GM12878 (cell line): ENCODE measurements at regions not wholly inside any gene's neighbourhood (a gene's known extent, or its start where the extent isn't known, plus 50 kb on each side); places are given as distances from the start of the nearest gene placed in this dataset.

Source experiments
- ATAC-seq: fragments of 200-7000 bp; cut with Tn5 transposase; 3 replicates; pipeline ENCODE4 v1.9.1; 2020; ENCODE audit warnings: mild to moderate bottlenecking, moderate library complexity
- BruUV-seq: library from RNA; stranded (reverse); fragments of 400-500 nt; replicated peaks from 2 replicates; lab custom pipeline; 2021; lab: Mats Ljungman, UMichigan
- CTCF ChIA-PET: fragments of 300-600 bp; sonication (Branson Sonifier 250); formaldehyde crosslinking; extraction: SDS; loops from one replicate; lab custom pipeline; 2021; ENCODE audit warnings: inconsistent platforms; lab: Yijun Ruan, JAX
- POLR2A ChIA-PET: fragments of 350-600 bp; formaldehyde crosslinking; extraction: SDS; loops from one replicate; lab custom pipeline; 2021; ENCODE audit warnings: inconsistent platforms; lab: Charles Lee
- RAD21 ChIA-PET: fragments of 300-600 bp; sonication (Branson Sonifier 250); formaldehyde crosslinking; loops from one replicate; lab custom pipeline; 2023; ENCODE audit warnings: antibody characterized with exemption; ENCODE audit not compliant: unreplicated experiment; lab: Charles Lee
- SMC1A ChIA-PET: fragments of 300-600 bp; sonication (Branson Sonifier 250); formaldehyde crosslinking; loops from one replicate; lab custom pipeline; 2023; ENCODE audit not compliant: unreplicated experiment, uncharacterized antibody; lab: Charles Lee
- DNase-seq: peaks from one replicate; pipeline ENCODE4 v3.0.0-alpha.2; 2011; ENCODE audit warnings: low read depth, low spot score
- FAIRE-seq: peaks from 3 replicates; lab custom pipeline; 2011; peaks lifted over from hg19 to GRCh38; lab: Jason Lieb, UNC
- H2AFZ ChIP-seq: 2 replicates; pipeline ENCODE4 v1.6.0; 2011; ENCODE audit warnings: low read depth, low read length, control low read depth; ENCODE audit not compliant: control insufficient read depth
- H3K27ac ChIP-seq: 2 replicates; pipeline ENCODE4 v1.5.1; 2011; ENCODE audit warnings: control low read depth; ENCODE audit not compliant: control insufficient read depth, insufficient read depth
- H3K27me3 ChIP-seq, 2 experiments: replicated peaks in 1 of 2; 2 replicates each; pipeline versions ENCODE4 v1.6.0 to v1.6.1; 2011; ENCODE audit warnings: low read length in 1 of 2; ENCODE audit not compliant: control insufficient read depth in 2 of 2, insufficient read depth in 2 of 2
- H3K36me3 ChIP-seq, 2 experiments: 2 replicates each; pipeline ENCODE4 v1.5.1; 2011; ENCODE audit warnings: low read length in 1 of 2; ENCODE audit not compliant: control insufficient read depth in 2 of 2, insufficient read depth in 2 of 2
- H3K4me1 ChIP-seq: 2 replicates; pipeline ENCODE4 v1.6.1; 2011; ENCODE audit warnings: mild to moderate bottlenecking, low read length, moderate library complexity, mixed read lengths; ENCODE audit not compliant: control insufficient read depth, insufficient read depth
- H3K4me2 ChIP-seq: 2 replicates; pipeline ENCODE4 v1.6.0; 2011; ENCODE audit warnings: control low read depth; ENCODE audit not compliant: control insufficient read depth, insufficient read depth
- H3K4me3 ChIP-seq: fragments of 200-600 bp; sonication (generic); 2 replicates; pipeline ENCODE4 v1.5.1; 2016
- H3K79me2 ChIP-seq: 2 replicates; pipeline ENCODE4 v1.6.0; 2011; ENCODE audit warnings: low read length; ENCODE audit not compliant: control insufficient read depth, insufficient read depth
- H3K9ac ChIP-seq: 2 replicates; pipeline ENCODE4 v1.8.0; 2011; ENCODE audit warnings: low read length, control low read depth, mixed read lengths; ENCODE audit not compliant: control insufficient read depth, insufficient read depth
- H3K9me3 ChIP-seq: replicated peaks from 3 replicates; pipeline ENCODE4 v1.5.1; 2011; ENCODE audit warnings: mild to moderate bottlenecking, low read length; ENCODE audit not compliant: control insufficient read depth, insufficient read depth
- H4K20me1 ChIP-seq: 2 replicates; pipeline ENCODE4 v1.6.0; 2011; ENCODE audit not compliant: control insufficient read depth, insufficient read depth
- BACH1 ChIP-seq: fragments of 450-650 bp; IDR thresholded peaks from 2 replicates; pipeline ENCODE4 v1.6.1; 2017; ENCODE audit warnings: mild to moderate bottlenecking, borderline replicate concordance
- ETV6 ChIP-seq, 2 experiments: fragments of 450-650 bp in 1 of 2; IDR thresholded peaks in 1 of 2; conservative IDR thresholded peaks in 1 of 2; 2 replicates each; pipeline ENCODE4 v1.6.1; 2014; ENCODE audit warnings: antibody characterized with exemption in 1 of 2, borderline replicate concordance in 1 of 2, low read depth in 1 of 2, mild to moderate bottlenecking in 1 of 2, moderate library complexity in 1 of 2
- JUND ChIP-seq: IDR thresholded peaks from 2 replicates; pipeline ENCODE4 v1.6.1; 2012; ENCODE audit warnings: low read depth, mild to moderate bottlenecking, low read length, improper control_type of control experiment, moderate library complexity
- RAD51 ChIP-seq: fragments of 450-650 bp; IDR thresholded peaks from 2 replicates; pipeline ENCODE4 v1.6.1; 2016; ENCODE audit warnings: moderate library complexity, mild to moderate bottlenecking, inconsistent platforms
- RELB ChIP-seq: fragments of 450-650 bp; IDR thresholded peaks from 2 replicates; pipeline ENCODE4 v1.6.1; 2017; ENCODE audit warnings: low read depth, mild to moderate bottlenecking, moderate library complexity
- SPI1 ChIP-seq: IDR thresholded peaks from 2 replicates; pipeline ENCODE4 v1.6.1; 2011; ENCODE audit warnings: low read depth, mild to moderate bottlenecking, low read length, moderate library complexity, borderline replicate concordance; ENCODE audit not compliant: insufficient read depth
- SRF ChIP-seq, 2 experiments: IDR thresholded peaks; 2 replicates each; pipeline ENCODE4 v1.6.1; 2011; ENCODE audit warnings: low read depth in 2 of 2, low read length in 2 of 2, mild to moderate bottlenecking in 1 of 2, moderate library complexity in 1 of 2
- ZNF217 ChIP-seq: fragments of 450-650 bp; IDR thresholded peaks from 2 replicates; pipeline ENCODE4 v1.6.1; 2017; ENCODE audit warnings: antibody characterized with exemption, mild to moderate bottlenecking
- WGBS: methylation state at CpG from one replicate; pipeline ENCODE4 v1.1.6; 2016; ENCODE audit warnings: low lambda C conversion rate; ENCODE audit not compliant: insufficient replicate concordance, insufficient coverage; ENCODE audit errors: missing lambda C conversion rate; 5-methylcytosine and 5-hydroxymethylcytosine counted together
- in situ Hi-C: fragments of 300-500 bp; cut with MboI; formaldehyde crosslinking; loops from 9 replicates; pipeline ENCODE4 v1.14.3; 2018; ENCODE audit warnings: mixed read lengths
- intact Hi-C: fragments of 100-400 bp; cut with micrococcal nuclease; formaldehyde crosslinking; loops from one replicate; pipeline ENCODE4 v1.14.2; 2022; ENCODE audit not compliant: unreplicated experiment
- TF ChIP-seq, protein P1 (sequence below): IDR thresholded peaks from 2 replicates; pipeline ENCODE4 v1.6.1; 2011; ENCODE audit warnings: low read depth, low read length, improper control_type of control experiment, borderline replicate concordance
- TF ChIP-seq, protein P2 (sequence below): IDR thresholded peaks from 2 replicates; pipeline ENCODE4 v1.6.1; 2012; ENCODE audit warnings: mild to moderate bottlenecking, low read depth, low read length
- TF ChIP-seq, protein P3 (sequence below), 3 experiments: IDR thresholded peaks in 2 of 3; conservative IDR thresholded peaks in 1 of 3; 2 replicates each; pipeline ENCODE4 v1.5.1; 2011; ENCODE audit warnings: low read depth in 3 of 3, low read length in 3 of 3, mild to moderate bottlenecking in 3 of 3, control low read depth in 2 of 3, moderate library complexity in 2 of 3, inconsistent platforms in 1 of 3, mixed read lengths in 1 of 3; ENCODE audit not compliant: control insufficient read depth in 2 of 3, insufficient read depth in 1 of 3; ENCODE audit errors: extremely low read depth in 1 of 3

GRCh38 chr13:107964395-107964794 is 250.9 kb downstream of the LIG4 start:
- TF ChIP-seq, protein P1, sequence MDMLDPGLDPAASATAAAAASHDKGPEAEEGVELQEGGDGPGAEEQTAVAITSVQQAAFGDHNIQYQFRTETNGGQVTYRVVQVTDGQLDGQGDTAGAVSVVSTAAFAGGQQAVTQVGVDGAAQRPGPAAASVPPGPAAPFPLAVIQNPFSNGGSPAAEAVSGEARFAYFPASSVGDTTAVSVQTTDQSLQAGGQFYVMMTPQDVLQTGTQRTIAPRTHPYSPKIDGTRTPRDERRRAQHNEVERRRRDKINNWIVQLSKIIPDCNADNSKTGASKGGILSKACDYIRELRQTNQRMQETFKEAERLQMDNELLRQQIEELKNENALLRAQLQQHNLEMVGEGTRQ: no peak
- TF ChIP-seq SPI1: no peak
- TF ChIP-seq ETV6 (conservative IDR thresholded peaks at IDR 0.05 in 1 of 2, IDR thresholded peaks at IDR 0.05 in 1 of 2; ENCODE audit: borderline replicate concordance in 1 of 2, low read depth in 1 of 2): no peak
- TF ChIP-seq, protein P2, sequence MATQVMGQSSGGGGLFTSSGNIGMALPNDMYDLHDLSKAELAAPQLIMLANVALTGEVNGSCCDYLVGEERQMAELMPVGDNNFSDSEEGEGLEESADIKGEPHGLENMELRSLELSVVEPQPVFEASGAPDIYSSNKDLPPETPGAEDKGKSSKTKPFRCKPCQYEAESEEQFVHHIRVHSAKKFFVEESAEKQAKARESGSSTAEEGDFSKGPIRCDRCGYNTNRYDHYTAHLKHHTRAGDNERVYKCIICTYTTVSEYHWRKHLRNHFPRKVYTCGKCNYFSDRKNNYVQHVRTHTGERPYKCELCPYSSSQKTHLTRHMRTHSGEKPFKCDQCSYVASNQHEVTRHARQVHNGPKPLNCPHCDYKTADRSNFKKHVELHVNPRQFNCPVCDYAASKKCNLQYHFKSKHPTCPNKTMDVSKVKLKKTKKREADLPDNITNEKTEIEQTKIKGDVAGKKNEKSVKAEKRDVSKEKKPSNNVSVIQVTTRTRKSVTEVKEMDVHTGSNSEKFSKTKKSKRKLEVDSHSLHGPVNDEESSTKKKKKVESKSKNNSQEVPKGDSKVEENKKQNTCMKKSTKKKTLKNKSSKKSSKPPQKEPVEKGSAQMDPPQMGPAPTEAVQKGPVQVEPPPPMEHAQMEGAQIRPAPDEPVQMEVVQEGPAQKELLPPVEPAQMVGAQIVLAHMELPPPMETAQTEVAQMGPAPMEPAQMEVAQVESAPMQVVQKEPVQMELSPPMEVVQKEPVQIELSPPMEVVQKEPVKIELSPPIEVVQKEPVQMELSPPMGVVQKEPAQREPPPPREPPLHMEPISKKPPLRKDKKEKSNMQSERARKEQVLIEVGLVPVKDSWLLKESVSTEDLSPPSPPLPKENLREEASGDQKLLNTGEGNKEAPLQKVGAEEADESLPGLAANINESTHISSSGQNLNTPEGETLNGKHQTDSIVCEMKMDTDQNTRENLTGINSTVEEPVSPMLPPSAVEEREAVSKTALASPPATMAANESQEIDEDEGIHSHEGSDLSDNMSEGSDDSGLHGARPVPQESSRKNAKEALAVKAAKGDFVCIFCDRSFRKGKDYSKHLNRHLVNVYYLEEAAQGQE: no peak
- TF ChIP-seq, protein P3, sequence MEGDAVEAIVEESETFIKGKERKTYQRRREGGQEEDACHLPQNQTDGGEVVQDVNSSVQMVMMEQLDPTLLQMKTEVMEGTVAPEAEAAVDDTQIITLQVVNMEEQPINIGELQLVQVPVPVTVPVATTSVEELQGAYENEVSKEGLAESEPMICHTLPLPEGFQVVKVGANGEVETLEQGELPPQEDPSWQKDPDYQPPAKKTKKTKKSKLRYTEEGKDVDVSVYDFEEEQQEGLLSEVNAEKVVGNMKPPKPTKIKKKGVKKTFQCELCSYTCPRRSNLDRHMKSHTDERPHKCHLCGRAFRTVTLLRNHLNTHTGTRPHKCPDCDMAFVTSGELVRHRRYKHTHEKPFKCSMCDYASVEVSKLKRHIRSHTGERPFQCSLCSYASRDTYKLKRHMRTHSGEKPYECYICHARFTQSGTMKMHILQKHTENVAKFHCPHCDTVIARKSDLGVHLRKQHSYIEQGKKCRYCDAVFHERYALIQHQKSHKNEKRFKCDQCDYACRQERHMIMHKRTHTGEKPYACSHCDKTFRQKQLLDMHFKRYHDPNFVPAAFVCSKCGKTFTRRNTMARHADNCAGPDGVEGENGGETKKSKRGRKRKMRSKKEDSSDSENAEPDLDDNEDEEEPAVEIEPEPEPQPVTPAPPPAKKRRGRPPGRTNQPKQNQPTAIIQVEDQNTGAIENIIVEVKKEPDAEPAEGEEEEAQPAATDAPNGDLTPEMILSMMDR (IDR thresholded peaks at IDR 0.05 in 2 of 3, conservative IDR thresholded peaks at IDR 0.05 in 1 of 3; ENCODE audit: control insufficient read depth in 2 of 3, extremely low read depth in 1 of 3, insufficient read depth in 1 of 3, low read depth in 3 of 3, low read length in 3 of 3): no peak
- TF ChIP-seq ZNF217: no peak
- TF ChIP-seq JUND: no peak
- no peak for TF ChIP-seq SRF (IDR thresholded peaks at IDR 0.05; ENCODE audit: low read depth in 2 of 2, low read length in 2 of 2)
- TF ChIP-seq RELB: no peak
- no peak for TF ChIP-seq RAD51
- TF ChIP-seq BACH1: no peak
- no peak overlapping the region for H3K4me2 ChIP-seq
- no peak overlapping the region for H3K27ac ChIP-seq
- H3K27me3 ChIP-seq: no peaks in the 10 kb centered on the region
- H2AFZ ChIP-seq: no peak overlapping the region
- no peak overlapping the region for H3K9ac ChIP-seq
- intact Hi-C loops: no loop called here
- BruUV-seq: no TSS peak
- no peak overlapping the region for H3K4me3 ChIP-seq
- RAD21 ChIA-PET: no interaction called here
- H3K9me3 ChIP-seq: no peaks in the 10 kb centered on the region
- no peaks in the 10 kb centered on the region for H3K4me1 ChIP-seq
- POLR2A ChIA-PET: no interaction called here
- 22% methylated on average over 5 of the region's 5 CpGs for WGBS
- FAIRE-seq (no peak), ATAC-seq (no peak), DNase-seq (no peak)
- in situ Hi-C loops: no loop called here
- SMC1A ChIA-PET: interaction anchor here (0.7 kb wide), 1 partner anchor 21 kb away, joined by 3 read pairs; no protein-coding TSS in a partner anchor
- H4K20me1 ChIP-seq: no peaks in the 10 kb centered on the region
- CTCF ChIA-PET: no interaction called here
- no peaks in the 10 kb centered on the region for H3K36me3 ChIP-seq
- H3K79me2 ChIP-seq: no peaks in the 10 kb centered on the region
